GM23248 (cell line): ENCODE measurements at regions not wholly inside any gene's neighbourhood (a gene's known extent, or its start where the extent isn't known, plus 50 kb on each side); places are given as distances from the start of the nearest gene placed in this dataset.

ENCODE experiments used
- EZH2 ChIP-seq: fragments of 200-600 bp; sonication (generic); IDR thresholded peaks from 2 replicates; pipeline ENCODE4 v1.6.1; 2018; ENCODE audit warnings: antibody characterized with exemption, mild to moderate bottlenecking; ENCODE audit not compliant: insufficient read depth, poor library complexity, severe bottlenecking
- EZH2phosphoT487 ChIP-seq: fragments of 200-600 bp; sonication (generic); IDR thresholded peaks from 2 replicates; pipeline ENCODE4 v1.6.1; 2018; ENCODE audit warnings: antibody characterized with exemption, moderate library complexity, mild to moderate bottlenecking, low read depth; ENCODE audit not compliant: insufficient read depth

DNA sequence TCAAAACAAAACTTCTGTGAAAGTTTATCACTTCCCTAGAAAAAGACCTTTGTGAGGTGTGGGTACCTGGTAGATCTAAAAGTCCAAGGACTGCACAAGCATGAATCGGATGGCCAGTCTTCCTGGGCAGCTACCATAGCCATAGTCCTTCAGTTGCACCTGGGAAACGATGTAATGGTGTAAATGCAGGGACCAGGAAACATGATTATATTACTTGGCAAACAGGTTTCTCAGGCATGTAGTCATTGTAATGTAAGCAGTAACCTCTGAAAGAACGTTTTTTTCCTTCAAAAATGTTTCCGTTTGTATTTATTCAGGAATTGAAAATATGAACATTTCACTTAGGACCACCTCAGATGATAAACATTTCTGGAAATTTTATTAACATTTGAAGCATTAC, 433.4 kb downstream of the DTWD2 start:
- TF ChIP-seq EZH2phosphoT487 = no peak
- no peak for TF ChIP-seq EZH2
